ENCODE measurements at regions not wholly inside any gene's neighbourhood (a gene's known extent, or its start where the extent isn't known, plus 50 kb on each side); places are given as distances from the start of the nearest gene placed in this dataset.
"Not testable (repeated sequence)": the region's sequence is repeated elsewhere in the genome, so short reads cannot be mapped to it uniquely, and the experiment has no call there.

DNA sequence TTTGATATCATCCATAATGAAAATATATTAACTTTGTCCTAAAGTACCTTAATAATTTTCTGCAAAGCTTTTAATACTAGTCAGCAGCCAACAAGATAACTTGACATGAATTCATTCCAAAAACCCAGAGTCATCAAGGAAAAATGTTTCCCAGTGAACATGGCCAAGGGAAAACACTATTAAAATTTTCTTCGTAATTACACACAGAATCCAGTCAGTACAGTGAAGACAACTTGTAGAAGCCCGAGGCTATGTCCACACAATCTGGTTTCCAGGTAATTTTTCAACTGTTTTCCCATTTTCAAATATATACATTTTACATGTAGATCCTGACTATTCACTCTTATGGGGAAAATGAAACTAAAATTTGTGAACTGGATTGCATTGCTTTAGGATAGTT, 600.9 kb downstream of the CDH8 start:
- no peak for DNase-seq (ENCODE audit: low read depth in 3 of 3, low spot score in 2 of 3)

GRCh38 chr16:61432421-61432820, 603.8 kb downstream of the CDH8 start:
- no peak for DNase-seq (ENCODE audit: low read depth in 3 of 3, low spot score in 2 of 3)

DNA sequence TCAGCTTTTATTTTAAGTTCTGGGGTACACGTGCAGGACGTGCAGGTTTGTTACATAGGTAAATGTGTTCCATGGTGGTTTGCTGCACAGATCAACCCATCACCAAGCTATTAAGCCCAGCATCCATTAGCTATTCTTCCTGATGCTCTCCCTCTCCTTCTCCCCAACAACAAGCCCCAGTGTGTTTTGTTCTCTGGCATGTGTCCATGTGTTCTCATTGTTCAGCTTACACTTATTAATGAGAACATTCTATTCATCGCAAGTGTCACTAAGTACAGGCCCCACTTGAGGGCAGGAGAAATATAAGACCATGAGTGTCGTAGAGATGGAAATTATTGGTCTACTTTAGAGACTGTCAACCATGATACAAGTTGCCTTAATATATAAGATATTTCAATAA, 615.1 kb downstream of the CDH8 start:
- no peak for DNase-seq (ENCODE audit: low read depth in 3 of 3, low spot score in 2 of 3)

GRCh38 chr16:61419791-61420190, 616.4 kb downstream of the CDH8 start:
- no peak for DNase-seq (ENCODE audit: low read depth in 3 of 3, low spot score in 2 of 3)

DNA sequence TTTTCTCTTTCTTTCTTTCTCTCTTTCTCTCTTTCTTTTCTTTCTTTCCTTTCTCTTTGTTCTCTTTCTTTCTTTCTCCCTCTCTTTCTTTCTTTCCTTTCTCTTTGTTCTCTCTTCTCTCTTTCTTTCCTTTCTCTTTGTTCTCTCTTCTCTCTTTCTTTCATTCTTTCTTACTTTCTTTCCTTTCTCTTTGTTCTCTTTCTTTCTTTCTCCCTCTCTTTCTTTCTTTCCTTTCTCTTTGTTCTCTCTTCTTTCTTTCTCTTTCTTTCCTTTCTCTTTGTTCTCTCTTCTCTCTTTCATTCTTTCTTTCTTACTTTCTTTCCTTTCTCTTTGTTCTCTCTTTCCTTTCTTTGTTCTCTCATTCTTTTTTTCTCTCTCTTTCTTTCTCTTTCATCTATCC, 617.4 kb downstream of the CDH8 start:
- not testable (repeated sequence) for DNase-seq (ENCODE audit: low read depth in 3 of 3, low spot score in 2 of 3)

GRCh38 chr16:61415126-61415525, 621.1 kb downstream of the CDH8 start:
- DNase-seq (ENCODE audit: low read depth in 3 of 3, low spot score in 2 of 3): no peak

- DNase-seq (ENCODE audit: low read depth in 3 of 3, low spot score in 2 of 3): no peak
Measured at GRCh38 chr16:61413021-61413420, 623.2 kb downstream of the CDH8 start.

DNA sequence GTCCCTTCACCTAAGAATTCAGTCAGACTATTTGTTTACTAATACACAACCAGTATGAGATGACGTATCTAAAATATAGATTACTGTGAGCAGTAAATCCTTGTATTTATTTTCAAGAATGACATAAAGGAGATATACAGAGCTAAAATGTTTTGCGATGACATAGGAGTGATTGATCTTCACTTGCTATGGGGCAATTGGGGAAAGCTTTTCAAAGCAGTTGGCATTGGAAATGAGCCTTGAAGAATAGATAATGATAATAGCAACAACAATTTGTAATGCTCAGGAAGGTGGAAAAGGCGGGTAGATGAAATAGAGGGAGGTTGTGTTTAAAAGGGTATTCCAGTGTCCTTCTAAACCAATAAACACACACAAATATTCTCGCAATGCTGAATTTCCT, 623.7 kb downstream of the CDH8 start:
- no peak for DNase-seq (ENCODE audit: low read depth in 3 of 3, low spot score in 2 of 3)

DNA sequence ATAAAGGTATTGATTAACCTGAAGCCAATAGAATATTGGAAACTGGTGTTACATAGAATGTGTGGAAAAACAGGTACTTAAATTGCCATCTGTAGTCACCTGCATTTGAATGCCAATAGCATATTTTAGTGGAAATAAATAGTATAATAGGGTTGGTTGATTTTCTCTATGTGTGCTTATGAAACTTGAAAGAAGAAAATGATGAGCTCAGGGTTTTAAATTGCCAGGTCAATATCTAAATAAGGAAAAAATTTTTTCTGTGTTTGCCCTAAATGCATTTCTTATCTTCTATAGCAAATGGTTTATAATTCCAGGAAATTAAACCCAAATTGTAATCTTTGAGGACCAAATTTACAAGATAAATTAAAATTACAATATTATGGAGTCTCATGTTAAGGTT, 626.6 kb downstream of the CDH8 start:
- no peak for DNase-seq (ENCODE audit: low read depth in 3 of 3, low spot score in 2 of 3)

GRCh38 chr16:61403386-61403785, 632.9 kb downstream of the CDH8 start:
- no peak for DNase-seq (ENCODE audit: low read depth in 3 of 3, low spot score in 2 of 3)

DNA sequence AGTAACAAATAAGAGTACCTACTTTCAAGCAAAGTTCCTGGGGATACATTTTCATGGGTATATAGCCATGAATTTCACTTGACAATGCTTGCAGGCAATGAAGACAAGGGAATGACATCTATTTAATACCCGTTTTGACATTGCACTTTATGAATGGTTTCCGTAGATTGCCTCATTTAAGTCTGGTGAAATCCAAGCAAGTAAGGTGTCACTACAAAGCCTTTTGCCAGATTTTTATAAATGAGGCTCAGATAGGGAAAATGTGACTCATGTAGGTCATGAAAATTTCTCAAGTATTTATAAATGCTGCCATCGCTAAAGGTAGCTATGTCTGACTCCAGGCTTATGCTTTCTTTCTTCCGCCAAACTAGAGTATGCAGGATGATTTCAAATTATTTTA, 644.3 kb downstream of the CDH8 start:
- DNase-seq (ENCODE audit: low read depth in 3 of 3, low spot score in 2 of 3): no peak

DNA sequence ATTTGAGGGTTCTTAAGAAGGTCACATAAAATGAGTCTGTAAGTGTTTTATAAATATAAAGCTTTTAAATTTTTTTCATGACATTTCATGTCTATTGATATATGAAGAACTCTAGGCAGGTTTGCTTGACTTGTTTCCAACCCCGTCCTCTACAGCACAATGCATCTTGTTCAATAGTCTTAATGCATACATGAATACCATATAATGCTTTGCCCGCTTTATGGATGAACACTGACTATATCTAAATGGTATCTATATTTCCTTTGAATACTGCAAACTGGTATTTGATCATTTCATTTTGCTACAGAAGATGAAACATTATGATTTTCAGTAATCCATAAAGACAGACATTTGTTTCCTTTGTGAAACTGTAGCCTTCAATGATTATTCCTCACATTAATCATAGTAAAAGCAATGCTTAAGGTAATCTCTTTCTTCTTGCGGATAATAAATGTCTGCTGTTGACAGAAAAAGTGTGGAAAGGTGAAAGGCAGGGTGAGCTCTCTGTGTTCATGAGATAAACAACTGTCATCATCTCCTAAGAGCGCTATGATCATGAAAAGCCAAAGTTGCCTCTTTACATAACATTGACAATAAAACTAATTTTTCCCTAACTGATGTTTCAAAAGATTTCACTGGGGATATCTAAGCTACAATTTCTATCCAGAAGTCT, 645.1 kb downstream of the CDH8 start:
- no peak for DNase-seq (ENCODE audit: low read depth in 3 of 3, low spot score in 2 of 3)

DNA sequence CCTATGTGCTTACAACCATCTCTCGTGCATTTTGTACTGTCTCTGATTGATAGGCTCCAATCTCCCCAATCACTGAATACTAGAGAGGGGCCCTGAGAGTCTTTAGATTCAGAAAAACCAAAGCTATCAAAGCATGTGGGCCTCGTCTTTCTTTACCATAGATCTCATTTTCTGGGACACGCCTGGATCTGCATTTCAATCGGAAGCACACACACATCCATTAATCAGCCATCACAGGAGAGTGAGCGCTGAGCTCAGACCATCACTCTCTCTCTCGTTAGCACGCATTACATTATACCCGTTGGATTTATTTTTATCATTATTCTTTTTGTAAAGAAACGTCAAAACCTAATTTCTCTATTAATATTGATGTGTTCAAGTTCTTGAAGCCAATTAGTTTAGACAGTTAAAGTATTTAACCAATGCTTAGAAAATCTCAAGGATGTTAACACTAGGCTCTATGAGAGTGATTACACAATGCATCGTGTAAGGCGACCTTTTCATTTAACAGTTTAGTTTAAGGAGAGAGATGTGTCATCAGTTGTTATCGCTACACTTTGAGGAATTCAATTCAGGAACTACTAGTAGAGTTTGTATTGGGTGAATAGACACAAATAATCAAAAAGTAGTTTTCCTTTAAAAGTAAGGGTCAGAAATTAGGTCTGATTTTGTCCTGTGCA, 650.7 kb downstream of the CDH8 start:
- DNase-seq (ENCODE audit: low read depth in 3 of 3, low spot score in 2 of 3): no peak

- DNase-seq (ENCODE audit: low read depth in 3 of 3, low spot score in 2 of 3): no peak
Measured at GRCh38 chr16:61382435-61382834, 653.8 kb downstream of the CDH8 start.

- no peak for DNase-seq (ENCODE audit: low read depth in 3 of 3, low spot score in 2 of 3)
Measured at GRCh38 chr16:61379311-61379710, 656.9 kb downstream of the CDH8 start.

DNA sequence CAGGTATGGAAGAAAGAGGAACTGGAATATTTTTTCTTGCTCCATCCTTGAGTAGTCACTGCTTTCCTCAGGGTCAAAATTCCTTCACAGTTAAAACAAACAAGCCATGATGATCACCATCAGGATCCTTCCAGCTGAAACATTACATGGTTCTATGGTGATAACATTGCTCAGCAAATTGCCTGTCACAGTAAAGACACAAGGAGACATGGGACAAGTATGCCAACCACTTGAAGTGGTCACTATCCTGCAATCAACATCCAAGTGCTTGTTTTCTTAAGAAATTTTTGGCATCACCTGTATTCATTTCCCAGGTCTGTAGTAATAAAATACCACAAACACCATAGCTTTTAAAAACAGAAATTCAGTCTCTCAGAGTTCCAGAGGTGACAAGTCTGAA, 662.2 kb downstream of the CDH8 start:
- DNase-seq (ENCODE audit: low read depth in 3 of 3, low spot score in 2 of 3): no peak

- no peak for DNase-seq (ENCODE audit: low read depth in 3 of 3, low spot score in 2 of 3)
Measured at GRCh38 chr16:61371881-61372280, 664.4 kb downstream of the CDH8 start.

DNA sequence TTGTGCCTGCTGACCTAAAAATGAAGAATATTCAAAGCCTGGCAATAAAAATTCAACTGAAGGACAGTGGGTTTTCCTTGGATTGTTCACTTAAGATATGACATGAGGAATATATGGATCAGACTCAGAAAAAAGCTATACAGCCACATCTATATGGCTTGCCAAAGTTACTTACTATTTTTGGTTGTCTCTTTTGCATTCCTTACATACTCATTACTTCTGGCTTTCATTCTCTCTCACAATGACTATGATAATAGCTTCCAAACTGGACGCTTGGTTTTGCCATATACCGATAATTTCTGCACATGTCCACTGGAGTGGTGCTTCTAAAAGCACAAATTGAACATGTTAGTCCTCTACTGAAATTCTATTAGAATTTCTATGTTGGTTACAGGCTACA, 664.9 kb downstream of the CDH8 start:
- no peak for DNase-seq (ENCODE audit: low read depth in 3 of 3, low spot score in 2 of 3)

DNA sequence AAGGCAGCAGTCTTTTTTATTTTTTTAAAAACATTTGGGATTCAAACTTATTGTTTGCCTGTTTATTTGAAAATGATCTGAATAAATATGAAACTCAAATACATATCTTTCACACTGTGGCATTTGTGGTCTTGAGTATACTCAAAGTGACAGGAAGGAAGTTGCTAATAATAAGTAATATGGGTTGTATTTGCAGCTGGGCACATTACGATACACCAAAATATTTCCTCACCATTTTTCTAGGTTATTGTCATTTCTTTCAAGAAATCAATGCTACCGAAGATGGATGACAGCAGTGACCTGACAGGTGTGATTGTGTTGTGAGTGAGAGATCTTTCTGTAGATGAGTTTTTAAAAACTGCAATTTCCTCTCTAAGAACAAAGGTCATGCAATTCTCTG, 665.7 kb downstream of the CDH8 start:
- no peak for DNase-seq (ENCODE audit: low read depth in 3 of 3, low spot score in 2 of 3)

DNA sequence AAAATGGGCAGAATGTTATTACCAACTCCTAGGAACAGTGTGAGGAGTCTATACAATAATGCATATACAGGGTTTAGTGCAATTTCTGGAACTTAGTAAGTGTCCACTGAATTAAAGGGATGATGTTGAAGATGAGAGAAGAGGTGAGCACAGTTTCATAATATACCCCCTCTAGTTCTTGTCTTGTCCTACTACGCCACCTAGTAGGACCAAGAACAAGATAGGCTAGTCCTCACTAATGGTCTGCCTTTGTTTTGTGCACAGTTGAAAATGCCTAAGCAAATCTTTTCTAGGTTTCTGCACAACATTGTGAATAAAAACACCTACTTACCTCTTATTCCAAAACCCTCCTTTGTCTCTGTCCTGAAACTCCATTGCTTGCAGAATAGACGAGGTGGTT, 670.2 kb downstream of the CDH8 start:
- DNase-seq (ENCODE audit: low read depth in 3 of 3, low spot score in 2 of 3): no peak

DNA sequence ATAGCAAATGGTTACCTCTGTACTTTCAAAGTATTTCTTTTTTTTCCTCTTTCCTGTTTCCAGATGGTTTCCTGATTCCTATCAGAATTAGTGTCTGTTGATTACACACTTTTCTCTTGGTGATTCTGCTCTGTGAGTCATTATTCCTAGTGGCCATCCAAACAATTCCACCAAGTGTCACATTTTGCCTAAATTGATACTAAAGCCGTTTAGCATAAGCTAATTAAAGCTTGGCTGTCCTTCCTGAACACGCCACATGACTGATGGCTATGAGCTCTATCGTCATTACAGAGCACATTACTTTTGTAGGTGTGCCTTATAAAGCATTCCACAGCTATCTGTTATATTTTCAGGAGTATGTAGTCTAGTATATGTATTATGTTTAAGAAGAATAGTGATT, 671.2 kb downstream of the CDH8 start:
- DNase-seq (ENCODE audit: low read depth in 3 of 3, low spot score in 2 of 3): no peak

- DNase-seq (ENCODE audit: low read depth in 3 of 3, low spot score in 2 of 3): no peak
Measured at GRCh38 chr16:61362585-61362984, 673.7 kb downstream of the CDH8 start.

DNA sequence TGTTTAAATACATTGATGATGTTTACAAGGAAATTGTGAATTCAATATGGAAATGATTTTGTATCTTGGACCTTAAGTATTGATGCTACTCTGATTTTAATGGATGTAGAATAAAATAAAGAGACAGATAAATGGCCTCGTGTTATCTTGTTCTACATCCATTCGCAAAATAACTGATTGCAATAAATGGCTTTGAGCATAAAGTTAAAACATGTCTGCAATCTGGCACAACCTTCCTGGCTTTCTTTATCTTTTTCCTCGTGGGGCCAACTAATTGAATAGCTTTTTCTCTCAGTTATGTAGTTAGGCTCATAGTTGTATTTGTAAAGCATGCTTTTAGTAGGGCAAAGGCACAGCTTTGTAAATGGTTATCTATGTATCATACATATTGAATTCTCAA, 691.4 kb downstream of the CDH8 start:
- DNase-seq (ENCODE audit: low read depth in 3 of 3, low spot score in 2 of 3): no peak

Measured in right renal cortex interstitium (tissue), 3 donors.